ENCODE measurements at regions not wholly inside any gene's neighbourhood (a gene's known extent, or its start where the extent isn't known, plus 50 kb on each side); places are given as distances from the start of the nearest gene placed in this dataset.
A peak's percentile ranks its signal among the peaks of the same experiment; 100 is the strongest.

DNA sequence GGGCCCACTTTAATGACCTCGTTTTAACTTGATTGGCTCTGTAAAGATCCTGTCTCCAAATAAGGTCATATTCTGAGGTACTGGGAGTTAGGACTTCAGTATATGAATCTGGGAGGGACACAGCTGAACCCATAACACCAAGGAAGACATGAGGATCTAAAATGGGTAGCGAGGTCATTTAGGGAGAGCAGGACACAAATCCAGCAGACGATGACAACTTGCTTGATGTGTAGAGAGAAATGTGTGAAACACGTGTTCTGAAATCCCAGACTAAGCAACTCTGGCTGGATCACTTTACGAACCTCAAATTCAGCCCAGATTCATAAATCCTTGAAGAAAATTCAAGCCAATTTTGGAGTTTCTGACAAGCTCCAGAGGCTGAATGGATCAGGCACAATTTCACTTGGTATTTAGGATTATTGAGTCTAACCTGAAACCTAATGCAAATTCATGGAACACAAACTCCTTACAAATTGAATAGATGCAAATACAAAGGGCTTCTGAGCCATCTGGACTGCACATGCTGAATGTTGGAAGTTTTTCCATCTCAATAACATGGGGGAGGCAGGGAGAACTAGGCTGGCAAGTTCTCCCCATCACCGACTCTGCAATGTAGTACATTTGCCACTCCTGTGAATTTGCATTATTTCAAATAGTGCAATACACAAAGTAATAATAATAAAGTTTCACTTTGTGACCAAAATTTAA, 74.0 kb upstream of the SLC30A5 start:
- no peak for DNase-seq (ENCODE audit: low read depth, low spot score)

- DNase-seq (ENCODE audit: low read depth, low spot score) = peak; percentile 43
These were observed 69.6 kb upstream of the SLC30A5 start for GRCh38 chr5:69024241-69024651.

GRCh38 chr5:69029292-69029691, 64.5 kb upstream of the SLC30A5 start:
- no peak for DNase-seq (ENCODE audit: low read depth, low spot score)

GRCh38 chr5:69030358-69031062, 63.3 kb upstream of the SLC30A5 start:
- DNase-seq (ENCODE audit: low read depth, low spot score) = no peak

- DNase-seq (ENCODE audit: low read depth, low spot score) = no peak
These were observed 61.8 kb upstream of the SLC30A5 start for GRCh38 chr5:69032009-69032408.

- DNase-seq (ENCODE audit: low read depth, low spot score) = no peak
These were observed 60.1 kb upstream of the SLC30A5 start for GRCh38 chr5:69033690-69034089.

DNA sequence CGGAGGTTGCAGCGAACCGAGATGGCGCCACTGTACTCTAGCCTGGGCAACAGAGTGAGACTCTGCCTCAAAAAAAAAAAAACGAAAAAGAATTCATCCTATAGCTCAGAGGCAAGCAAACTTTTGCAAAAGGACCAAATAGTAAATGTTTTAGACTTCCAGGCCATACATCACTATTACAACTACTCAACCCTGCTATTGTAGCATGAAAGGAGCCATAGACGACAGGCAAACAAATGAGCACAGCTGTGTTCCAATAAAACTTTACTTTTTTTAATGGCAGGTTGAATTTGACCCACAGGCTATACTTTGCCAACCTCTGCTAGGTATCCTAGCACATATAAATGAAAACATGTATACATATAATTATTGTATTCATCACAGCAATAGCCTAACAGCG, 58.9 kb upstream of the SLC30A5 start:
- DNase-seq (ENCODE audit: low read depth, low spot score) = no peak

DNA sequence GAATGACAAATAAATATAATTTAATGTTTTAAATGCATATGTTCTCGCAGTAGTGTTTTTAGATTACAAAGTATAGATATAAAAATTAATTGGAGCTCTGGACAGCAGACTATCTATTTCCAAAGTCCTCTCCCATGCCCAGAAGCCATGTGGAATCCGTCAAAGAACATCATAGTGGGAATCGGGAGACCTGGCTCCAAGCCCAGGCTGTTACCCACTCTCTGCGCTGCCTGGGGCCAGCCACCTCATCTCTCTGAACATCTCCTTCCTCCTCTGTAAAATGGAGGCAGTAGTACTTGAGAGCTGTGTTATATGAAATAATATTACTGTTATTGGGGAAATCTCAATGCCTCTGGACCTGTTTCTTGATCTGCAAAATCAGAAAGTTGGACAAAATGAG, 58.1 kb upstream of the SLC30A5 start:
- no peak for DNase-seq (ENCODE audit: low read depth, low spot score)

GRCh38 chr5:69038539-69038938, 55.3 kb upstream of the SLC30A5 start:
- no peak for DNase-seq (ENCODE audit: low read depth, low spot score)

- no peak for DNase-seq (ENCODE audit: low read depth, low spot score)
These were observed 54.0 kb upstream of the SLC30A5 start for GRCh38 chr5:69039829-69040228.

- DNase-seq (ENCODE audit: low read depth, low spot score) = no peak
These were observed 51.3 kb upstream of the SLC30A5 start for GRCh38 chr5:69042500-69042899.

DNA sequence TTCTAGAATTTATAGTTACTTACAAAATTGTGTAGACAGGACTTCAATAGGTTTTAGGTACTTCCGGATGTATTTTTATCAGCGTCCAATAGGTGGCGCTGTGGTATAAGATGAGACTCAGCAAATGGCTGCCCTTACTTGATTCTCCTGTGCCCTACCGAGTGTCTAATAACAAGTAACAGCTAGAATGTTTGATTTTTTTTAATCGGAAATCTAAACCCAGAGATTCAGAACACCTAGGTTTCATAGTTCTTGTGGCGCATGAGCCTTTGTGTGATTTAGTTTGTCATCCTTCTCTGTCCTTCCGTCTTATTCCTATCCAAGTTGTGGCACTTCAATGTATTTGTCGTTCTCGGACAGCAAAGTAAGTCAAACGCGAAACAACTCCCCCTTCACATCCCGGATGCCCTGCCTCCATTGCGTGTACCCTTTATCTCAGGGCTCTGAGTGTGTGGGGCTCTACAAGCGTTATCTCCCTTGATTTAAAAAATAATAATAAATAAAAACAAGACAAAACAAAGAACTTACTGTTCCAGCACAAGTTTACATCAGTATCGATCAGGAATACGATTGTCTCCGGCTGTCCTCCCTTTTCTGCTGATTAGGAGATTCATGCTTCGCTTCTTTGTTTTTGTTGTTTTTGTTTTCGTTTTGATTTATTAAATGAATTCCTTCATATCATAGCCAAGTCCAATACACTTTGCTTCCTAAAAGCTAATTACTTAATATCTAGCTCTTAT, 50.7 kb upstream of the SLC30A5 start:
- DNase-seq (ENCODE audit: low read depth, low spot score) = peak; percentile 75

GRCh38 chr5:69043655-69043996, 50.2 kb upstream of the SLC30A5 start:
- DNase-seq (ENCODE audit: low read depth, low spot score) = no peak
